ENCODE measurements at regions not wholly inside any gene's neighbourhood (a gene's known extent, or its start where the extent isn't known, plus 50 kb on each side); places are given as distances from the start of the nearest gene placed in this dataset.

DNA sequence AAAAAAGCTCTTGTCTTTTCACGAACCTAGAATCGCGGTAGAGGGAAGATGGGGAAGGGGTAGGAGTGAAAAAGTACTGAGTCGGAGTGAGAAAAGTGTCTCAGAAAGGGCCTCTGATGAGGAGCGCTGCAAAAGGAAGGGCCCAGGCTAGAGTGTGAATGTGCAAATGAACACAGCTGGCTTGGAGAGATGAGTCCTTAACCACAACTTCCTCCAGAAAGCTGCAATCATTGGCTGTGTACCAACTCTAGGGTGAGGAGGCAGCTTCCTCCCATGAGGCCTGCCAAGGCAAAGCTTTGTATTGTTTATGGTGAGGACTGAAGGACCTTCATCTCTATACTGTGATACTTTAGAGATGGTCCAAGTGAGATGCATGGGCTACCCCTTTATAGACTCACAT lies 566.9 kb upstream of the ANO5 start:
- ChIA-PET POLR2A (no interaction called here), CTCF (no interaction called here)
- no peak overlapping the region for H3K27ac ChIP-seq (ENCODE audit: low read depth, low read length)
- no peak for DNase-seq (ENCODE audit: low read depth, low spot score)
- TF ChIP-seq CTCF (IDR thresholded peaks at IDR 0.05; ENCODE audit: low read depth, low read length): no peak
- H3K4me3 ChIP-seq (ENCODE audit: low read depth, low read length): no peak overlapping the region
- H3K9me3 ChIP-seq (ENCODE audit: control insufficient read depth, insufficient read depth, low read length): peaks cover 22% of the 10 kb centered on the region
- H3K27me3 ChIP-seq (ENCODE audit: control insufficient read depth, insufficient read depth, low read length): no peaks in the 10 kb centered on the region

DNA sequence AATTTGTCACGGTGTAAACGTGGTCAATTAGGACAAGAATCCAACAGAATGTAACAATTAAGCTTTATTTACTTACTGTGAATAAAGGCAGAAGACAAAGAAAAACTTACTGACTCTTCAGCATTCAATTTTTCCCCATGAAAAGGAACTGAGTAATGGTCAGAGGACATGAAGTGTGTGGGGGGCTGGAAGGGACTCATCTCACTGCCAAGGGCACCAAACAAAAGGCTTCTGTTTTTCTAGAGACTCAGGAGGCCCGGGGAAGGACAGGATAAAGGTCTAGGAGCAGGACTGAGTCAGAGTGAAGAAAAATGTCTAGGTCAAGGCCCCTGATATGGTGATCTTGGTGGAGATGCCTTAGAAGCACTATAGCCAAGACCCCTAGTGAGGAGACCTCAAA lies 564.2 kb upstream of the ANO5 start:
- peaks cover 25% of the 10 kb centered on the region for H3K9me3 ChIP-seq (ENCODE audit: control insufficient read depth, insufficient read depth, low read length)
- ChIA-PET POLR2A (no interaction called here), CTCF (no interaction called here)
- H3K27ac ChIP-seq (ENCODE audit: low read depth, low read length): no peak overlapping the region
- no peak for DNase-seq (ENCODE audit: low read depth, low spot score)
- TF ChIP-seq CTCF (IDR thresholded peaks at IDR 0.05; ENCODE audit: low read depth, low read length): no peak
- no peaks in the 10 kb centered on the region for H3K27me3 ChIP-seq (ENCODE audit: control insufficient read depth, insufficient read depth, low read length)
- no peak overlapping the region for H3K4me3 ChIP-seq (ENCODE audit: low read depth, low read length)

- peaks cover 22% of the 10 kb centered on the region for H3K9me3 ChIP-seq (ENCODE audit: control insufficient read depth, insufficient read depth, low read length)
- ChIA-PET CTCF (no interaction called here), POLR2A (no interaction called here)
- TF ChIP-seq CTCF (IDR thresholded peaks at IDR 0.05; ENCODE audit: low read depth, low read length): no peak
- H3K27me3 ChIP-seq (ENCODE audit: control insufficient read depth, insufficient read depth, low read length): no peaks in the 10 kb centered on the region
- H3K4me3 ChIP-seq (ENCODE audit: low read depth, low read length): no peak overlapping the region
- no peak overlapping the region for H3K27ac ChIP-seq (ENCODE audit: low read depth, low read length)
- no peak for DNase-seq (ENCODE audit: low read depth, low spot score)
Measured at GRCh38 chr11:21630934-21631478, 561.9 kb upstream of the ANO5 start.

GRCh38 chr11:21631991-21632390 lies 560.9 kb upstream of the ANO5 start:
- Histone ChIP-seq H3K9me3 (ENCODE audit: control insufficient read depth, insufficient read depth, low read length) (peaks cover 20% of the 10 kb centered on the region), H3K27ac (ENCODE audit: low read depth, low read length) (no peak overlapping the region), H3K4me3 (ENCODE audit: low read depth, low read length) (no peak overlapping the region), H3K27me3 (ENCODE audit: control insufficient read depth, insufficient read depth, low read length) (no peaks in the 10 kb centered on the region)
- no peak for TF ChIP-seq CTCF (IDR thresholded peaks at IDR 0.05; ENCODE audit: low read depth, low read length)
- DNase-seq (ENCODE audit: low read depth, low spot score): no peak
- CTCF ChIA-PET: no interaction called here
- POLR2A ChIA-PET: no interaction called here

GRCh38 chr11:21634491-21634890 lies 558.4 kb upstream of the ANO5 start:
- TF ChIP-seq CTCF (IDR thresholded peaks at IDR 0.05; ENCODE audit: low read depth, low read length): no peak
- no peak overlapping the region for H3K4me3 ChIP-seq (ENCODE audit: low read depth, low read length)
- H3K27me3 ChIP-seq (ENCODE audit: control insufficient read depth, insufficient read depth, low read length): no peaks in the 10 kb centered on the region
- ChIA-PET POLR2A (no interaction called here), CTCF (no interaction called here)
- H3K27ac ChIP-seq (ENCODE audit: low read depth, low read length): no peak overlapping the region
- H3K9me3 ChIP-seq (ENCODE audit: control insufficient read depth, insufficient read depth, low read length): peaks cover 6% of the 10 kb centered on the region; the same call in 1 of the 2 replicates
- no peak for DNase-seq (ENCODE audit: low read depth, low spot score)

Measured in AG04450 (cell line).